Stimulated activated CD4-positive, alpha-beta T cell treated with anti-CD3 and anti-CD28 coated beads, Interleukin-1b, Interleukin-23, amount 100 ng/mL, for 24 hours (primary cell): ENCODE measurements at regions not wholly inside any gene's neighbourhood (a gene's known extent, or its start where the extent isn't known, plus 50 kb on each side); places are given as distances from the start of the nearest gene placed in this dataset.

Experiments
- DNase-seq, 4 experiments: peaks; one replicate each; pipeline ENCODE4 v3.0.0-alpha.2; 2020; ENCODE audit warnings: low read depth in 4 of 4, low spot score in 1 of 4

DNA sequence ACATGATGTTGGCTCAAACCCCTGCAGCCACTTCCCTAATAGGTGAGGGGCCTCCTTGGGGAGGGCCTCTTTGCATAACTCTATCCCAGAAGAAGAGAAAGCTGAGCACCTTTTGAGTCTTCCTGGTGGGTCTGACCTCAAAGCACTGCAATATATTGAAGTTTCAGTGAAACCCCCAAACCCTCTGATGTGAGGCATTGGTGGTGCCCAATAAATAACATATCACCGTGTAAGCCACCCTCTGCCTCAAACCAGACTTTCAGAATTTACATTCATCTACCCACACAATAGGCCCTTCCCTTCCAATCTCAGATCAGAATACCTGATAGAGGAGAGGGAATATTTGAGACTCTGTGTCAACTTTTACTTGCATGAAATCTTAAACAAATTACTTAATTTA, 142.8 kb upstream of the STK17B start:
- DNase-seq, result no peak

DNA sequence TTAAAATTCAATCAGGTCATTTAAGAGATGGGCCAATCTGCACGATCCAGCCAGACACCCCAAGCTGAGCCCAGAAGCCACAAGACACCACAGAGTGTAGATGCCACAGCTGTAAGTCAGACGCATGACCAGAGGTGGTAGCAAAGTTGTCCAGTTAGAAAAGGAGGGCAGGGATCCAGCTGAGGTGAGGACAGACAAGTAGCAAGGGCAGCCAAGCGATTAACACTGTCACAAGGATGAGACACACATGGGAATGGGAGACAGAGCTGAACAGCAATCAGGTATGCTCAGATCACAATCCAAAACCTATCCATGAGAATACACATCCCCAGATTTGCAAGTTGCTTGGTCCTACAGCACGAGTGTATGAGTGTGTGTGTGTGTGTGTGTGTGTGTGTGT, 143.4 kb upstream of the STK17B start:
- DNase-seq, result no peak

GRCh38 chr2:196315388-196316049, 144.1 kb upstream of the STK17B start:
- DNase-seq, result no peak

- no peak for DNase-seq
These were observed 144.7 kb upstream of the STK17B start for GRCh38 chr2:196316050-196316430.

- DNase-seq, result no peak
These were observed 147.4 kb upstream of the STK17B start for GRCh38 chr2:196318517-196319377.

GRCh38 chr2:196322973-196323810, 151.8 kb upstream of the STK17B start:
- no peak for DNase-seq

- DNase-seq, result no peak
These were observed 152.8 kb upstream of the STK17B start for GRCh38 chr2:196324211-196324610.

DNA sequence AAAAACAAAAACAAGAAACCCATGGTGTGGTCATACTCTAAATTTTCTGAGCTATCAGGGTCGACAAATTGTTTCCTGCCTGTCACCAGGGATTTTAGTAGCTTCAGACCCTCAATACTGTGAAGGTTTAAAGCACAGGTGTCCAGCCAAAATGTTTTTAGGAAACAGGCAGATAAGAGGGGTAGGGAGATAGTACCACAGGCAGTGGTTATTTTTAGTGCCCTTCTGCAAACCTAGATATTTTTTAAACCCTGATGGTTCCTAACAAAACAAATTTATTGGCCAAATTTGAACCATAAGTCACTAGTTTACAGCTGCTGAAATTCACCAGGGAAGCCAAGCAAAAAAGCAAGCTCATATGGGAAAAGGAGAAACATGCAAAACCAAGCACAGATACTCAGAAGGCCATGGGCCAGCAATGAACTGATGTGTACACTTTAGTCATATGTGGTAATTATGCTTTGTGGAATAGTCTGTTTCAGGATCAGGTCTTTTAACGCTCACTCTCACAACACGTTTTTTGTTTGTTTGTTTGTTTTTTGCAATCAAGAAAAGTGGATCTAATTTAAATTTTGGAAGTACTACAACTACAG, 156.8 kb upstream of the STK17B start:
- DNase-seq, result no peak

- DNase-seq, result no peak
These were observed 158.6 kb upstream of the STK17B start for GRCh38 chr2:196329959-196330358.

DNA sequence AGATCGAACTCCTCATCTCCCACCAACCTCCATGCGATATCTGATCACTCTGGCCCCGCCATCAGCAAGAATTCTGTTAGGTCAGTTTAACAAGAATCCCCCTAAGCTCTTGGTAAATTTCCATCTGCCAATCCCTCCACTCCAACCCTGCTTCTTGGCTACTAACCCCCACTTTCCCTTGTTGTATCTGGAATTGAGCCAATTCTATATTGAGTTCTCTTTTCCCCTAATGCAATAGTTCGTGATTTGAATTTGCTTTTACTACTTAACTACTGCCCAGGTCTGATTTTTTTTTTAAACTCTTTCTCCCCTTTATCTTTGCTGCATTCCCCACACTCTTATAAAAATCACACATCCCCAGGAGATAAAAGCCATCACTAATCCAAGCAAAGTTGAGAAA, 159.3 kb upstream of the STK17B start:
- no peak for DNase-seq

DNA sequence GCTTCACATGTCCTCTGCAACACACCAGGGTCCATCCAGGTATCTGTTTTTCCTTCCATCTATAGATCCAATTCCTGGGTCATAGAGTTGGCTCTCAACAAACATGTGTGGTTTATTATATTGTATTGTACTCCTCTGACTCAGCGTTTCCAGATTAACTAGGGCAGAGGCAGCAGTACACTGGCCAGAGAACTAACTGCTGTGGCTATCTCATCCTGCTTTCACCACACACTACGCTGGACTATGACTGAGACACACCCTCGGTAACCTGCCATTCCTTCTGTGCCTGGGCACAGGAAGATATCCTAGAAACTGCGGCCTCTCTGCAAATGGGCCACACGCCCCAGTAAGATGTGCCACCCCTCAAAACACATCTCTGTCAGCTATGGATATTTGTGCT, 159.8 kb upstream of the STK17B start:
- no peak for DNase-seq

GRCh38 chr2:196331851-196332250, 160.5 kb upstream of the STK17B start:
- DNase-seq, result no peak

GRCh38 chr2:196333397-196333796, 162.0 kb upstream of the STK17B start:
- no peak for DNase-seq

GRCh38 chr2:196334710-196335109, 163.3 kb upstream of the STK17B start:
- DNase-seq, result no peak

- no peak for DNase-seq
These were observed 163.8 kb upstream of the STK17B start for GRCh38 chr2:196335221-196335634.

DNA sequence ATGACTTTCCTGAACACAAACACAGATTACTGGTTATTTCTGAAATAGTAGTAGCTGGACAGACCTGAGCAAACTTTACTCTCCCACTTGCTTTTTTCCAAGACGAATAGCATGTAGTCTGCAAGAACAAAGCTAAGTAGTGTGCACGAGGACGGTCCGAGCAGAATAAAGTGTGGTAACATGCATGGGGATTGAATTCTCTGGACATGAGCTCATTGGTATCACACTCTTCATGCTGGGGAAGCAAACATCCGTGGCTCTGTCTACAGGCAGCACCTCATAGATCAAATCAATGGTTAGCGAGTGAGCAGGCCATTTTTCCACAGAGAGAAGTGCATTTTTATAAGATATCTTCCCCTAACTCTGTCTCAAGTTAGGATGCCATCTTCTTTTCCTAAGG, 164.8 kb upstream of the STK17B start:
- DNase-seq, result no peak

GRCh38 chr2:196336715-196337114, 165.3 kb upstream of the STK17B start:
- DNase-seq, result no peak

- DNase-seq, result no peak
These were observed 166.0 kb upstream of the STK17B start for GRCh38 chr2:196337208-196337953.

GRCh38 chr2:196338440-196338839, 167.1 kb upstream of the STK17B start:
- DNase-seq, result no peak

DNA sequence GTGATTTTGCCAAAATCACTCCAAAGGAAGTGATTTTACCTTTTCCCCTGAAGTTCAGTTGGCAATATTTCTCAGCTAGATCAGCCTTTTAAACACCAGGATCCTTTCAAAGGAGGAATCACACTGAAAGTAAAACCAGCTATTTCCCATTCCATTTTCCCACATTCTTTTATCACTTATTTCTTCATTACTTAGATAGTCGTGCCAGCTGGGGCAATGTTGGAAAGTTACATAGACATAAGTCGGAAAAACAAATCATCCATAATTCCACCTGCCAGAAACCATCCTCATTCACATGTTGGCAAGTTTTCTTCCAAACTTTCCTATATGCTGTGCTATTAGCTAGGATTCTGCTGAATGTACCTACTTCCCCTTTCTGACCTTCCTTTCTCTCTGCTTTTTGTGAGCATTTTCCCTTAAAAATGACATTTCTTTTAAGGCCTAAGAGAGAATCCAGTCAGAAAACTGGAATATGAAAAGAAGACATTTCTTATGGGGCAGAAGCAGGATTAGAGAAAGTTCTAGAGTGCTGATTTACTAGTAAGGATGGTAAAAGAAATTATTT, 170.0 kb upstream of the STK17B start:
- DNase-seq, result no peak
